SK-N-SH treated with all-trans-retinoic acid at 6 μM for 48 hours (cell line): ENCODE measurements at regions not wholly inside any gene's neighbourhood (a gene's known extent, or its start where the extent isn't known, plus 50 kb on each side); places are given as distances from the start of the nearest gene placed in this dataset.

Experiments used
- ATAC-seq: fragments of 200-7000 bp; cut with Tn5 transposase; 3 replicates; pipeline ENCODE4 v1.9.1; 2020; ENCODE audit warnings: mild to moderate bottlenecking, moderate library complexity
- ARNTL ChIP-seq: fragments of 450-650 bp; formaldehyde crosslinking; IDR thresholded peaks from 2 replicates; pipeline ENCODE4 v1.5.0; 2020; ENCODE audit warnings: low read depth, mild to moderate bottlenecking, moderate library complexity, borderline replicate concordance
- BACH2 ChIP-seq: fragments of 250-450 bp; sonication (Bioruptor Pico); IDR thresholded peaks from 2 replicates; pipeline ENCODE4 v1.9.0; 2021; ENCODE audit warnings: mild to moderate bottlenecking, borderline replicate concordance
- CSDC2 ChIP-seq: fragments of 250-450 bp; sonication (Bioruptor Pico); IDR thresholded peaks from 2 replicates; pipeline ENCODE4 v1.5.0; 2020; ENCODE audit warnings: mild to moderate bottlenecking, moderate library complexity
- ESRRG ChIP-seq: fragments of 250-450 bp; sonication (Bioruptor Pico); IDR thresholded peaks from 2 replicates; pipeline ENCODE4 v1.6.1; 2021; ENCODE audit warnings: mild to moderate bottlenecking
- GLIS3 ChIP-seq: fragments of 250-450 bp; sonication (Bioruptor Pico); IDR thresholded peaks from 2 replicates; pipeline ENCODE4 v1.5.0; 2020; ENCODE audit warnings: mild to moderate bottlenecking, moderate library complexity
- ISL1 ChIP-seq: fragments of 250-450 bp; sonication (Bioruptor Pico); IDR thresholded peaks from 2 replicates; pipeline ENCODE4 v2.1.2; 2022; ENCODE audit warnings: mild to moderate bottlenecking, moderate library complexity
- OSR1 ChIP-seq: fragments of 250-450 bp; sonication (Bioruptor Pico); IDR thresholded peaks from 2 replicates; pipeline ENCODE4 v1.8.0; 2022; ENCODE audit warnings: moderate library complexity, mild to moderate bottlenecking, inconsistent platforms
- PATZ1 ChIP-seq: fragments of 250-450 bp; sonication (Bioruptor Pico); IDR thresholded peaks from 2 replicates; pipeline ENCODE4 v1.8.0; 2020; ENCODE audit warnings: mild to moderate bottlenecking, moderate library complexity, borderline replicate concordance
- POU6F1 ChIP-seq: fragments of 250-450 bp; sonication (Bioruptor Pico); IDR thresholded peaks from 2 replicates; pipeline ENCODE4 v1.8.0; 2021; ENCODE audit warnings: low read depth, mild to moderate bottlenecking, moderate library complexity, borderline replicate concordance
- PPARA ChIP-seq: fragments of 250-450 bp; sonication (Bioruptor Pico); IDR thresholded peaks from 2 replicates; pipeline ENCODE4 v1.5.0; 2020; ENCODE audit warnings: mild to moderate bottlenecking, borderline replicate concordance
- RARB ChIP-seq: fragments of 250-450 bp; sonication (Bioruptor Pico); IDR thresholded peaks from 2 replicates; pipeline ENCODE4 v1.8.0; 2021; ENCODE audit warnings: mild to moderate bottlenecking, moderate library complexity
- TOX ChIP-seq: fragments of 250-450 bp; sonication (Bioruptor Pico); IDR thresholded peaks from 2 replicates; pipeline ENCODE4 v1.8.0; 2021; ENCODE audit warnings: mild to moderate bottlenecking, moderate library complexity, borderline replicate concordance
- ZFP3 ChIP-seq: fragments of 250-450 bp; sonication (Bioruptor Pico); IDR thresholded peaks from 2 replicates; pipeline ENCODE4 v1.5.0; 2020; ENCODE audit warnings: mild to moderate bottlenecking, moderate library complexity
- ZFP30 ChIP-seq: fragments of 450-650 bp; formaldehyde crosslinking; IDR thresholded peaks from 2 replicates; pipeline ENCODE4 v1.5.0; 2022; ENCODE audit warnings: mild to moderate bottlenecking, moderate library complexity
- ZNF565 ChIP-seq: fragments of 450-650 bp; formaldehyde crosslinking; conservative IDR thresholded peaks from 2 replicates; pipeline ENCODE4 v1.5.0; 2020; ENCODE audit warnings: low read depth, mild to moderate bottlenecking, moderate library complexity
- ZNF70 ChIP-seq: fragments of 450-650 bp; formaldehyde crosslinking; IDR thresholded peaks from 2 replicates; pipeline ENCODE4 v1.5.0; 2020; ENCODE audit warnings: mild to moderate bottlenecking, moderate library complexity
- ZNF8 ChIP-seq: fragments of 450-650 bp; formaldehyde crosslinking; IDR thresholded peaks from 2 replicates; pipeline ENCODE4 v1.5.0; 2020; ENCODE audit warnings: mild to moderate bottlenecking, moderate library complexity
- TF ChIP-seq, protein P1 (sequence below): fragments of 250-450 bp; sonication (Bioruptor Pico); IDR thresholded peaks from 2 replicates; pipeline ENCODE4 v1.5.1; 2021; ENCODE audit warnings: mild to moderate bottlenecking, moderate library complexity
- TF ChIP-seq, protein P2 (sequence below): fragments of 250-450 bp; sonication (Bioruptor Pico); IDR thresholded peaks from 2 replicates; pipeline ENCODE4 v1.5.0; 2020; ENCODE audit warnings: mild to moderate bottlenecking, moderate library complexity
- TF ChIP-seq, protein P3 (sequence below): fragments of 250-450 bp; sonication (Bioruptor Pico); IDR thresholded peaks from 2 replicates; pipeline ENCODE4 v1.5.1; 2020; ENCODE audit warnings: low read depth, mild to moderate bottlenecking, moderate library complexity

- ATAC-seq = no peak
- TF ChIP-seq PPARA (CRISPR knock-in tag) = no peak
Measured at GRCh38 chr13:30850867-30851211, 55.2 kb upstream of the MEDAG start.

DNA sequence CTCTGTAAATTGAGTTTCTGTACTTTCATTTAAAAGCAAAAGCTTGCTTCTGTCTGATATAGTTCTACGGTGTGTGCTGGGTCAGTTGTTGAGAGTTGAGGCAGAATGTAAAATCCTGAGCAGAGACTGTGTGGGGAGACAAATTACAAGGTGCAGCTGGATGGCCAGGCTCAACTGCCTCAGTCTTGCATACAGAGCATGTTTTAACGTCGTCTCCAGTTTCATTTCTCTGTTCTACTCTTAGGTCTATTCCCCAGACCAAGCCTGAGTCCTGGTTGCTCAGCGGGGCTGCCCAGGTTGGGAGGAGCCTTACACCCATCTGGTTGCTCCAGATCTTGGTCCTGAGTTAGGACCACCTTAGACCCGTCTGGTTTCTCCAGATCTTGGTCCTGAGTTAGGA is 54.4 kb upstream of the MEDAG start:
- TF ChIP-seq ZFP30 (CRISPR knock-in tag) (no peak), PATZ1 (CRISPR knock-in tag) (no peak), GLIS3 (CRISPR knock-in tag) (no peak), POU6F1 (CRISPR knock-in tag) (no peak), RARB (CRISPR knock-in tag) (no peak), CSDC2 (no peak), ESRRG (CRISPR knock-in tag) (no peak), TOX (CRISPR knock-in tag) (no peak), BACH2 (no peak), PPARA (CRISPR knock-in tag) (no peak), ZNF8 (CRISPR knock-in tag) (no peak), OSR1 (CRISPR knock-in tag) (no peak)
- TF ChIP-seq, protein P1, sequence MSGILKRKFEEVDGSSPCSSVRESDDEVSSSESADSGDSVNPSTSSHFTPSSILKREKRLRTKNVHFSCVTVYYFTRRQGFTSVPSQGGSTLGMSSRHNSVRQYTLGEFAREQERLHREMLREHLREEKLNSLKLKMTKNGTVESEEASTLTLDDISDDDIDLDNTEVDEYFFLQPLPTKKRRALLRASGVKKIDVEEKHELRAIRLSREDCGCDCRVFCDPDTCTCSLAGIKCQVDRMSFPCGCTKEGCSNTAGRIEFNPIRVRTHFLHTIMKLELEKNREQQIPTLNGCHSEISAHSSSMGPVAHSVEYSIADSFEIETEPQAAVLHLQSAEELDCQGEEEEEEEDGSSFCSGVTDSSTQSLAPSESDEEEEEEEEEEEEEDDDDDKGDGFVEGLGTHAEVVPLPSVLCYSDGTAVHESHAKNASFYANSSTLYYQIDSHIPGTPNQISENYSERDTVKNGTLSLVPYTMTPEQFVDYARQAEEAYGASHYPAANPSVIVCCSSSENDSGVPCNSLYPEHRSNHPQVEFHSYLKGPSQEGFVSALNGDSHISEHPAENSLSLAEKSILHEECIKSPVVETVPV (CRISPR knock-in tag) = no peak
- TF ChIP-seq, protein P2, sequence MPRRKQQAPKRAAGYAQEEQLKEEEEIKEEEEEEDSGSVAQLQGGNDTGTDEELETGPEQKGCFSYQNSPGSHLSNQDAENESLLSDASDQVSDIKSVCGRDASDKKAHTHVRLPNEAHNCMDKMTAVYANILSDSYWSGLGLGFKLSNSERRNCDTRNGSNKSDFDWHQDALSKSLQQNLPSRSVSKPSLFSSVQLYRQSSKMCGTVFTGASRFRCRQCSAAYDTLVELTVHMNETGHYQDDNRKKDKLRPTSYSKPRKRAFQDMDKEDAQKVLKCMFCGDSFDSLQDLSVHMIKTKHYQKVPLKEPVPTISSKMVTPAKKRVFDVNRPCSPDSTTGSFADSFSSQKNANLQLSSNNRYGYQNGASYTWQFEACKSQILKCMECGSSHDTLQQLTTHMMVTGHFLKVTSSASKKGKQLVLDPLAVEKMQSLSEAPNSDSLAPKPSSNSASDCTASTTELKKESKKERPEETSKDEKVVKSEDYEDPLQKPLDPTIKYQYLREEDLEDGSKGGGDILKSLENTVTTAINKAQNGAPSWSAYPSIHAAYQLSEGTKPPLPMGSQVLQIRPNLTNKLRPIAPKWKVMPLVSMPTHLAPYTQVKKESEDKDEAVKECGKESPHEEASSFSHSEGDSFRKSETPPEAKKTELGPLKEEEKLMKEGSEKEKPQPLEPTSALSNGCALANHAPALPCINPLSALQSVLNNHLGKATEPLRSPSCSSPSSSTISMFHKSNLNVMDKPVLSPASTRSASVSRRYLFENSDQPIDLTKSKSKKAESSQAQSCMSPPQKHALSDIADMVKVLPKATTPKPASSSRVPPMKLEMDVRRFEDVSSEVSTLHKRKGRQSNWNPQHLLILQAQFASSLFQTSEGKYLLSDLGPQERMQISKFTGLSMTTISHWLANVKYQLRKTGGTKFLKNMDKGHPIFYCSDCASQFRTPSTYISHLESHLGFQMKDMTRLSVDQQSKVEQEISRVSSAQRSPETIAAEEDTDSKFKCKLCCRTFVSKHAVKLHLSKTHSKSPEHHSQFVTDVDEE (CRISPR knock-in tag) = no peak
- TF ChIP-seq, protein P3, sequence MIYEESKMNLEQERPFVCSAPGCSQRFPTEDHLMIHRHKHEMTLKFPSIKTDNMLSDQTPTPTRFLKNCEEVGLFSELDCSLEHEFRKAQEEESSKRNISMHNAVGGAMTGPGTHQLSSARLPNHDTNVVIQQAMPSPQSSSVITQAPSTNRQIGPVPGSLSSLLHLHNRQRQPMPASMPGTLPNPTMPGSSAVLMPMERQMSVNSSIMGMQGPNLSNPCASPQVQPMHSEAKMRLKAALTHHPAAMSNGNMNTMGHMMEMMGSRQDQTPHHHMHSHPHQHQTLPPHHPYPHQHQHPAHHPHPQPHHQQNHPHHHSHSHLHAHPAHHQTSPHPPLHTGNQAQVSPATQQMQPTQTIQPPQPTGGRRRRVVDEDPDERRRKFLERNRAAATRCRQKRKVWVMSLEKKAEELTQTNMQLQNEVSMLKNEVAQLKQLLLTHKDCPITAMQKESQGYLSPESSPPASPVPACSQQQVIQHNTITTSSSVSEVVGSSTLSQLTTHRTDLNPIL (CRISPR knock-in tag) = no peak
- no peak for ATAC-seq

DNA sequence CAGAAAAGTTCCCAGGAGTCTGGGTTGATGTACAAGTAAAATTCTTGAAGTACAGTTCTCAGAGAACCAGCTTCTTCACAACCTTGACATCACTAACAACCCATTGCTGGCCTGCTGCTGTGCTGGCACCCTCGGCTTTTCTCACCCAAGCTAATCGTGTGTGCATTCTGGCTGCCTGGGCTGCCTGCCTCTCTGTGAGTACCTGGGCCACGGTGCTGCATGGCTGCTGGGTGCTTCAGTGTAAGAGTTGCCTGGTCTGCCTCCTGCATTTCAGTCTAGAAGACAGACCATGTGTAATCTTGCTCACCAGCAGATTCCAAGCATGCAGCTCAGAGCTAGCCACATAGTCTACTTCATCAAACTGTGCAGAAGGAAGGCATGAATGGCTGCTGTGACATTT is 50.5 kb upstream of the MEDAG start:
- ATAC-seq = no peak
- TF ChIP-seq POU6F1 (CRISPR knock-in tag) = no peak
- TF ChIP-seq ZFP30 (CRISPR knock-in tag) = no peak
- no peak for TF ChIP-seq ZFP3 (CRISPR knock-in tag)
- TF ChIP-seq, protein P2 (CRISPR knock-in tag) = no peak
- TF ChIP-seq OSR1 (CRISPR knock-in tag) = no peak
- no peak for TF ChIP-seq PPARA (CRISPR knock-in tag)
- TF ChIP-seq ZNF8 (CRISPR knock-in tag) = no peak
- no peak for TF ChIP-seq ZNF565 (CRISPR knock-in tag)
- TF ChIP-seq ISL1 (CRISPR knock-in tag) = no peak
- TF ChIP-seq RARB (CRISPR knock-in tag) = no peak
- TF ChIP-seq, protein P3 (CRISPR knock-in tag) = no peak
- TF ChIP-seq GLIS3 (CRISPR knock-in tag) = no peak
- no peak for TF ChIP-seq TOX (CRISPR knock-in tag)
- no peak for TF ChIP-seq ZNF70
- TF ChIP-seq, protein P1 (CRISPR knock-in tag) = no peak
- no peak for TF ChIP-seq ARNTL
